Thyroid gland (tissue), 4 donors: ENCODE measurements at regions not wholly inside any gene's neighbourhood (a gene's known extent, or its start where the extent isn't known, plus 50 kb on each side); places are given as distances from the start of the nearest gene placed in this dataset.

Source experiments
- DNase-seq, 2 donors: peaks; one replicate each; pipeline ENCODE4 v3.0.0-alpha.2; 2019
- H3K27ac ChIP-seq, 3 donors: fragments of 200-600 bp; sonication (generic); 1 replicate in 2 of 3; 2 replicates in 1 of 3; pipeline ENCODE4 v1.5.1; 2016 to 2019; ENCODE audit warnings: mild to moderate bottlenecking in 1 of 3, moderate library complexity in 1 of 3
- H3K27me3 ChIP-seq: fragments of 200-600 bp; sonication (generic); one replicate; pipeline ENCODE4 v1.5.1; 2019
- H3K36me3 ChIP-seq, 2 donors: fragments of 200-600 bp; sonication (generic); one replicate each; pipeline ENCODE4 v1.5.1; 2016 to 2019
- H3K4me1 ChIP-seq, 2 donors: fragments of 200-600 bp; sonication (generic); one replicate each; pipeline ENCODE4 v1.5.1; 2017 to 2019
- H3K4me3 ChIP-seq, 3 donors: fragments of 200-600 bp; sonication (generic); replicated peaks in 1 of 3; 1 replicate in 2 of 3; 2 replicates in 1 of 3; pipeline ENCODE4 v1.5.1; 2016; ENCODE audit warnings: mild to moderate bottlenecking in 1 of 3
- H3K9me3 ChIP-seq: fragments of 200-600 bp; sonication (generic); one replicate; pipeline ENCODE4 v1.5.1; 2017
- CTCF ChIP-seq, 6 experiments: fragments of 200-600 bp in 3 of 6; fragments of 450-650 bp in 3 of 6; sonication (generic) in 3 of 6; IDR thresholded peaks; one replicate each; pipeline ENCODE4 v1.5.1; 2016 to 2019; ENCODE audit warnings: antibody characterized with exemption in 6 of 6, mild to moderate bottlenecking in 2 of 6, inconsistent platforms in 1 of 6, moderate library complexity in 1 of 6
- POLR2A ChIP-seq, 2 donors: fragments of 450-650 bp; IDR thresholded peaks; one replicate each; pipeline ENCODE4 v1.6.1; 2017; ENCODE audit warnings: antibody characterized with exemption in 2 of 2, mild to moderate bottlenecking in 2 of 2, moderate library complexity in 1 of 2
- WGBS, 2 donors: methylation state at CpG; one replicate each; pipeline ENCODE4 v1.1.5; 2017; 5-methylcytosine and 5-hydroxymethylcytosine counted together
- intact Hi-C: fragments of 100-400 bp; cut with DNase I; formaldehyde crosslinking; loops from one replicate; pipeline ENCODE4 v1.15.1; 2023

- intact Hi-C loops: no loop called here
- WGBS, 2 donors: 76 to 86% methylated on average over 5 of the region's 5 CpGs
These were observed 414.1 kb downstream of the MLLT3 start for GRCh38 chr9:20208226-20208625.

GRCh38 chr9:20207176-20207575 is 415.1 kb downstream of the MLLT3 start:
- Histone ChIP-seq H3K4me1 (no peaks in the 10 kb centered on the region), H3K27ac (no peak overlapping the region), H3K27me3 (no peaks in the 10 kb centered on the region), H3K4me3 (no peak overlapping the region), H3K36me3 (no peaks in the 10 kb centered on the region), H3K9me3 (no peaks in the 10 kb centered on the region)
- no peak for DNase-seq
- TF ChIP-seq CTCF (IDR thresholded peaks at IDR 0.05): no peak
- TF ChIP-seq POLR2A (IDR thresholded peaks at IDR 0.05): no peak
- WGBS, 2 donors: 75 to 83% methylated on average over 1 of the region's 1 CpG
- intact Hi-C loops: no loop called here

More at GRCh38 chr9:20208226-20208625, 414.1 kb downstream of the MLLT3 start:
- no peak overlapping the region for H3K27ac ChIP-seq
- no peaks in the 10 kb centered on the region for H3K36me3 ChIP-seq
- DNase-seq: no peak
- H3K27me3 ChIP-seq: no peaks in the 10 kb centered on the region
- TF ChIP-seq CTCF (IDR thresholded peaks at IDR 0.05) (no peak), POLR2A (IDR thresholded peaks at IDR 0.05) (no peak)
- H3K4me1 ChIP-seq: no peaks in the 10 kb centered on the region
- H3K4me3 ChIP-seq: no peak overlapping the region
- no peaks in the 10 kb centered on the region for H3K9me3 ChIP-seq

- WGBS, 2 donors: 90% methylated on average over 2 of the region's 2 CpGs
- Histone ChIP-seq H3K4me3 (no peak overlapping the region), H3K27ac (no peak overlapping the region), H3K4me1 (peaks cover under 1 to 6% of the 10 kb centered on the region in 2 donors), H3K36me3 (no peaks in the 10 kb centered on the region), H3K27me3 (no peaks in the 10 kb centered on the region), H3K9me3 (no peaks in the 10 kb centered on the region)
- TF ChIP-seq POLR2A (IDR thresholded peaks at IDR 0.05): no peak
- TF ChIP-seq CTCF (IDR thresholded peaks at IDR 0.05): no peak
- no peak for DNase-seq
- intact Hi-C loops: no loop called here
These were observed 416.5 kb downstream of the MLLT3 start for GRCh38 chr9:20205821-20206220.

GRCh38 chr9:20200991-20201431 is 412.2 kb upstream of the SLC24A2 start:
- Histone ChIP-seq H3K4me1 (peaks cover 4 to 7% of the 10 kb centered on the region in 2 donors), H3K4me3 (no peak overlapping the region), H3K9me3 (no peaks in the 10 kb centered on the region)

GRCh38 chr9:20200581-20200980 is 411.7 kb upstream of the SLC24A2 start:
- Histone ChIP-seq H3K4me1 (peaks cover 4 to 7% of the 10 kb centered on the region in 2 donors), H3K27me3 (no peaks in the 10 kb centered on the region), H3K27ac (no peak overlapping the region), H3K4me3 (no peak overlapping the region), H3K9me3 (no peaks in the 10 kb centered on the region), H3K36me3 (no peaks in the 10 kb centered on the region)
- TF ChIP-seq CTCF (IDR thresholded peaks at IDR 0.05) (no peak), POLR2A (IDR thresholded peaks at IDR 0.05) (no peak)
- DNase-seq: no peak
- 58 to 69% methylated on average over 2 of the region's 2 CpGs for WGBS, 2 donors
- intact Hi-C loops: no loop called here

More at GRCh38 chr9:20200991-20201431, 412.2 kb upstream of the SLC24A2 start:
- H3K27ac ChIP-seq: no peak overlapping the region
- WGBS, 2 donors: 50 to 56% methylated on average over 1 of the region's 1 CpG
- no peaks in the 10 kb centered on the region for H3K27me3 ChIP-seq
- TF ChIP-seq CTCF (IDR thresholded peaks at IDR 0.05) (no peak), POLR2A (IDR thresholded peaks at IDR 0.05) (no peak)
- no peaks in the 10 kb centered on the region for H3K36me3 ChIP-seq
- intact Hi-C loops: no loop called here
- no peak for DNase-seq
